ENCODE measurements at regions not wholly inside any gene's neighbourhood (a gene's known extent, or its start where the extent isn't known, plus 50 kb on each side); places are given as distances from the start of the nearest gene placed in this dataset.

GRCh38 chr2:14533131-14533757 is 99.3 kb upstream of the LRATD1 start:
- Histone ChIP-seq H3K9me3 (no peaks in the 10 kb centered on the region), H3K4me1 (no peaks in the 10 kb centered on the region), H3K36me3 (no peaks in the 10 kb centered on the region), H3K27ac (no peak overlapping the region), H3K4me3 (no peak overlapping the region), H3K27me3 (no peaks in the 10 kb centered on the region)
- DNase-seq (ENCODE audit: low spot score in 2 of 2), result no peak
- 69 to 100% methylated on average over 1 of the region's 1 CpG for whole genome bisulfite sequencing, 2 donors
- TF ChIP-seq CTCF (IDR thresholded peaks at IDR 0.05) (no peak), EP300 (IDR thresholded peaks at IDR 0.05) (no peak), POLR2A (IDR thresholded peaks at IDR 0.05) (no peak)

- WGBS, 2 donors, result 53 to 77% methylated on average over 4 of the region's 4 CpGs
- DNase-seq (ENCODE audit: low spot score in 2 of 2), result no peak
Measured at GRCh38 chr2:14535156-14535555, 97.4 kb upstream of the LRATD1 start.

GRCh38 chr2:14536976-14537375 is 95.5 kb upstream of the LRATD1 start:
- WGBS, 2 donors, result 67 to 81% methylated on average over 4 of the region's 4 CpGs
- no peak for DNase-seq (ENCODE audit: low spot score in 2 of 2)
- no peak overlapping the region for H3K4me3 ChIP-seq
- no peaks in the 10 kb centered on the region for H3K4me1 ChIP-seq
- H3K36me3 ChIP-seq, result no peaks in the 10 kb centered on the region
- H3K27me3 ChIP-seq, result no peaks in the 10 kb centered on the region
- no peaks in the 10 kb centered on the region for H3K9me3 ChIP-seq
- TF ChIP-seq POLR2A (IDR thresholded peaks at IDR 0.05) (no peak), CTCF (IDR thresholded peaks at IDR 0.05) (no peak), EP300 (IDR thresholded peaks at IDR 0.05) (no peak)
- no peak overlapping the region for H3K27ac ChIP-seq

More at GRCh38 chr2:14535156-14535555, 97.4 kb upstream of the LRATD1 start:
- Histone ChIP-seq H3K9me3 (no peaks in the 10 kb centered on the region), H3K4me1 (no peaks in the 10 kb centered on the region), H3K4me3 (no peak overlapping the region), H3K27me3 (no peaks in the 10 kb centered on the region), H3K36me3 (no peaks in the 10 kb centered on the region), H3K27ac (no peak overlapping the region)
- TF ChIP-seq POLR2A (IDR thresholded peaks at IDR 0.05) (no peak), CTCF (IDR thresholded peaks at IDR 0.05) (no peak), EP300 (IDR thresholded peaks at IDR 0.05) (no peak)

- Histone ChIP-seq H3K4me1 (no peaks in the 10 kb centered on the region), H3K36me3 (no peaks in the 10 kb centered on the region), H3K27ac (no peak overlapping the region), H3K4me3 (no peak overlapping the region), H3K27me3 (no peaks in the 10 kb centered on the region), H3K9me3 (peaks cover 0 to 6% (median 0%) of the 10 kb centered on the region in 4 donors)
- 78 to 88% methylated on average over 1 of the region's 1 CpG for WGBS, 2 donors
- DNase-seq (ENCODE audit: low spot score in 2 of 2), result no peak
- TF ChIP-seq POLR2A (IDR thresholded peaks at IDR 0.05) (no peak), CTCF (IDR thresholded peaks at IDR 0.05) (no peak), EP300 (IDR thresholded peaks at IDR 0.05) (no peak)
Measured at GRCh38 chr2:14540015-14540414, 92.5 kb upstream of the LRATD1 start.

DNA sequence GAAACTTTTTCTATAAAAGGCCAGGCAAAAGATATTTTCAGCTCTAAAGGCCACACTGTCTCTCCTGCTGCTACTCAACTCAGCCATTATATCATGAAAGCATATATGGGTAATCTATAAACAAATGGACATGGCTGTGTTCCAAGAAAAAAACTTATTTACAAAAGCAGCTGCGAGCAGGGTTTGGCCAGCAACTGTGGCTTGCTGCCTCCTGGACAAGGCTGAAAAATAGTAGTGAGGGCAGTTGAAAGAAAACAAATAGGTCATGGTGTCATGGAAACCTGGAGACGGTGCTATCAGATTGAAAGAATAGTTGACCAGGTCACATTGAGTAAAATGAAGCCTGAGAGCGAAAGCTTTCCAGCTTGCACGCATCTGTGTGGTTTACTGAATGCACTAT is 89.2 kb upstream of the LRATD1 start:
- Histone ChIP-seq H3K4me1 (no peaks in the 10 kb centered on the region), H3K27ac (no peak overlapping the region), H3K36me3 (no peaks in the 10 kb centered on the region), H3K4me3 (no peak overlapping the region), H3K9me3 (peaks cover 0 to 6% (median 0%) of the 10 kb centered on the region in 4 donors), H3K27me3 (no peaks in the 10 kb centered on the region)
- WGBS, 2 donors, result 18 to 35% methylated on average over 4 of the region's 4 CpGs
- TF ChIP-seq CTCF (IDR thresholded peaks at IDR 0.05), result no peak
- DNase-seq (ENCODE audit: low spot score in 2 of 2), result no peak

Measured in tibial nerve (tissue), 4 donors.